AG10803 (cell line): ENCODE measurements at regions not wholly inside any gene's neighbourhood (a gene's known extent, or its start where the extent isn't known, plus 50 kb on each side); places are given as distances from the start of the nearest gene placed in this dataset.

Experiments used
- DNase-seq: peaks from one replicate; pipeline ENCODE4 v3.0.0; 2010; ENCODE audit warnings: low read depth
- H3K4me3 ChIP-seq: 2 replicates; pipeline ENCODE4 v1.5.1; 2011; ENCODE audit warnings: mild to moderate bottlenecking, low read length, control low read depth
- TF ChIP-seq, protein P1 (sequence below): conservative IDR thresholded peaks from 2 replicates; pipeline ENCODE4 v1.5.1; 2011; ENCODE audit warnings: mild to moderate bottlenecking, low read length, control low read depth, inconsistent platforms

- H3K4me3 ChIP-seq = no peak overlapping the region
- TF ChIP-seq, protein P1, sequence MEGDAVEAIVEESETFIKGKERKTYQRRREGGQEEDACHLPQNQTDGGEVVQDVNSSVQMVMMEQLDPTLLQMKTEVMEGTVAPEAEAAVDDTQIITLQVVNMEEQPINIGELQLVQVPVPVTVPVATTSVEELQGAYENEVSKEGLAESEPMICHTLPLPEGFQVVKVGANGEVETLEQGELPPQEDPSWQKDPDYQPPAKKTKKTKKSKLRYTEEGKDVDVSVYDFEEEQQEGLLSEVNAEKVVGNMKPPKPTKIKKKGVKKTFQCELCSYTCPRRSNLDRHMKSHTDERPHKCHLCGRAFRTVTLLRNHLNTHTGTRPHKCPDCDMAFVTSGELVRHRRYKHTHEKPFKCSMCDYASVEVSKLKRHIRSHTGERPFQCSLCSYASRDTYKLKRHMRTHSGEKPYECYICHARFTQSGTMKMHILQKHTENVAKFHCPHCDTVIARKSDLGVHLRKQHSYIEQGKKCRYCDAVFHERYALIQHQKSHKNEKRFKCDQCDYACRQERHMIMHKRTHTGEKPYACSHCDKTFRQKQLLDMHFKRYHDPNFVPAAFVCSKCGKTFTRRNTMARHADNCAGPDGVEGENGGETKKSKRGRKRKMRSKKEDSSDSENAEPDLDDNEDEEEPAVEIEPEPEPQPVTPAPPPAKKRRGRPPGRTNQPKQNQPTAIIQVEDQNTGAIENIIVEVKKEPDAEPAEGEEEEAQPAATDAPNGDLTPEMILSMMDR = no peak
- no peak for DNase-seq
These were observed 235.3 kb downstream of the PRDM2 start for GRCh38 chr1:13935336-13935735.

DNA sequence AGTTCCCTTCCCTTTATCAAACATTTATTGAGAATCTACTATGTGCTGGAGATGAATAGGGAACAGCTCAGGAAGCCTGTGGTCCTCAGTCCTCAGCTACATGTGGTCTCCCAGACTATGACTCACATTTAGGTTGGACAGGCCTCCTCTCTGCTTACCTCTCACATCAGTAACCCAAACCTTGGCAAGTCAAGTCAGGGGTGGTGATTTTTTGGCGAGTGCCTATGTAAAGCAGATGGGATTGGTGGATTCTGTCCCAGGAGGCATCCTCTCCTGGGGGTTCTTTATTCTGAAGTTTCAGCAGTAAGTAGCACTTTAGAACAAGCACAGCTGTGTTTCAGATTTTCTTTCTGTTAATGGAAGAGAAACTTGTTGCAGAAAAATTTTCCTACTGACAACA is 241.3 kb downstream of the PRDM2 start:
- DNase-seq = no peak
- TF ChIP-seq, protein P1 = no peak
- H3K4me3 ChIP-seq = no peak overlapping the region

- DNase-seq = no peak
- H3K4me3 ChIP-seq = no peak overlapping the region
- TF ChIP-seq, protein P1 = no peak
These were observed 243.1 kb downstream of the PRDM2 start for GRCh38 chr1:13943055-13943454.

GRCh38 chr1:13945856-13946255 is 245.9 kb downstream of the PRDM2 start:
- no peak overlapping the region for H3K4me3 ChIP-seq
- no peak for DNase-seq
- TF ChIP-seq, protein P1 = no peak

DNA sequence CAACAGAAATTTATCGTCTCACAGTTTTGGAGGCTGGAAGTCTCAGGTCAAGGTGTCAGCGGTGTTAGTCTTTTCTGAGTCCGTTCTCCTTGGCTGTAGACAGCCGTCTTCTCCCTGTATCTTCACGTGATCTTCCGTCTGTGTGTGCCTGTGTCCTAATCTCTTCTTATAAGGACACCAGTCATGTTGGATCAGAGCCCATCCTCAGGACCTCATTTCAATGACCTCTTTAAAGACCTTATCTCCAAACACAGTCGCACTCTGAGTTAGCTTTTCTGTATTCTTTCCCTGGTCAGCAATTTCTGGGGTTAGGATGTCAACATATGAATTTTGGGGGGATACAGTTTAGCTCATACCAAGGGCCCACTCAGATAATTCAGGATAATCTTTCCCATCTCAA is 247.7 kb downstream of the PRDM2 start:
- TF ChIP-seq, protein P1 = no peak
- no peak overlapping the region for H3K4me3 ChIP-seq
- no peak for DNase-seq

DNA sequence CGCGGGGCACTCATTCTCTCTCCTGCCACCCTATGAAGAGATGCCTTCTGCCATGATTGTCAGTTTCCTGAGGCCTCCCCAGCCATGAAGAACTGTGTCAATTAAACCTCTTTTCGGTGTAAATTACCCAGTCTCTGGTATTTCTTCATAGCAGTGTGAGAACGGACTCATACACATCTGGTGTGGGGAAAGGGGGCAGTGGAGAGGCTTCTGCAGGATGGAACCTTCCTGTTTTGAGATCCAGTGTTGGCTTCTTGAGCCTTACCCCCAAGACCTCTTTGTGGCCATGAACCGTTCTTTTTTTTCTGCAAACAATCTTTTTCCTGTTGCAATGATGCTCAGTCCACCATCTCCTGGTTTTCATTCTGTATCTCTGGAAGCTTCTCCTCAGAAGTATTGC is 248.4 kb downstream of the PRDM2 start:
- H3K4me3 ChIP-seq = no peak overlapping the region
- TF ChIP-seq, protein P1 = no peak
- no peak for DNase-seq

DNA sequence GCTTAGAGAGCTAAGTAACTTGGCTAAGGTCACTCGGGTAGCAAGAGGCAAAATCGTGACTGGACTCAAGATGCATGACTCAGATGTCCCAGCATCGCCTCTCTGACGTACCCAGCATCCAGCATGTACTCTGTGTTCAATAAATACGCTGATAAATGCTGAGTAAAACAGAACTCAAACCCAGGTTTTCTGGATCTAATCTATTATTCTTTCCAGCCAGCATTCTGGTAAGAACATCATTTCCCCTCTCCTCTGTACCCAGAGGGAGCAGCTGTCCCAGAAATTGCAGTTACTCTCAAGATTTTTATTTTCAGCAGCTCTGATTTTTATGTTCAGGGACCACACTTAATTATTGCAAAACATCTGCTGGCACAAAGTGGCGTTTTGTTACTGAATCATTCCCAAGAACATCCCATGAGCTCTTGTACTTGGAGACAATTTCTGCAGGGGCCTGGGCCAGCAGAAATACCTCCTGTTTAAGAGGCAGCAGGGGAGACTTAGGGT is 249.0 kb downstream of the PRDM2 start:
- DNase-seq = no peak
- no peak overlapping the region for H3K4me3 ChIP-seq
- TF ChIP-seq, protein P1 = no peak
